HCT116 (cell line): ENCODE measurements at regions not wholly inside any gene's neighbourhood (a gene's known extent, or its start where the extent isn't known, plus 50 kb on each side); places are given as distances from the start of the nearest gene placed in this dataset.

Experiments used
- CEBPB ChIP-seq: IDR thresholded peaks from 2 replicates; pipeline ENCODE4 v1.6.1; 2012; ENCODE audit warnings: low read depth
- POLR2A ChIP-seq: IDR thresholded peaks from 2 replicates; pipeline ENCODE4 v1.7.0; 2011; ENCODE audit warnings: borderline replicate concordance; ENCODE audit not compliant: insufficient read depth, insufficient read length; ENCODE audit errors: extremely low read depth
- POLR2AphosphoS5 ChIP-seq: IDR thresholded peaks from 2 replicates; pipeline ENCODE4 v1.6.1; 2011; ENCODE audit warnings: mild to moderate bottlenecking, low read depth, low read length, moderate library complexity
- SRF ChIP-seq: IDR thresholded peaks from 2 replicates; pipeline ENCODE4 v1.6.1; 2012; ENCODE audit warnings: low read depth
- TF ChIP-seq, protein P1 (sequence below), 3 experiments: fragments of 200-600 bp in 1 of 3; sonication (generic) in 1 of 3; IDR thresholded peaks in 2 of 3; conservative IDR thresholded peaks in 1 of 3; 2 replicates each; pipeline ENCODE4 v1.5.1; 2012 to 2017; ENCODE audit warnings: low read depth in 2 of 3, low read length in 2 of 3, antibody characterized with exemption in 1 of 3, borderline replicate concordance in 1 of 3, control low read depth in 1 of 3, mild to moderate bottlenecking in 1 of 3, mixed read lengths in 1 of 3, mixed run types in 1 of 3, moderate library complexity in 1 of 3; ENCODE audit not compliant: insufficient read depth in 1 of 3

DNA sequence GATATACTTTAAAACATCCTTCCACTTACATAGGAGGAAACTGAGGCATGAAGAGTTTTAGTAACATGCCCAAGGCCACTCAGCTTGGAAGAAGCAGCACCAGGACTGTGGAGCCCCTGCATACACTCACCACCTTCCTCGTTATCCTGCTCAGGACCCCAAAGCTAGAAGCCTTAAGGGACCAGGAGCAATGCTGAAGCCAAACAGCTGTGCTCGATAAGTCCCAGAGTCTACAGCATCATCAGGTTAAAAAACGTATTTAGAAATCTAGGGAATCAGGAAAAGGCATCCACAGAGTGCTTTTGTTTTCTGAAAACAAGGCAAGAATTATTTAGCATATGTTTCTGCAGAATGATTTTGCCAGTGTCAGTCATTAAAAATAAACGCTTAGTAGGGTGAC, 301.7 kb upstream of the ESRRG start:
- no peak for TF ChIP-seq SRF
- TF ChIP-seq, protein P1, sequence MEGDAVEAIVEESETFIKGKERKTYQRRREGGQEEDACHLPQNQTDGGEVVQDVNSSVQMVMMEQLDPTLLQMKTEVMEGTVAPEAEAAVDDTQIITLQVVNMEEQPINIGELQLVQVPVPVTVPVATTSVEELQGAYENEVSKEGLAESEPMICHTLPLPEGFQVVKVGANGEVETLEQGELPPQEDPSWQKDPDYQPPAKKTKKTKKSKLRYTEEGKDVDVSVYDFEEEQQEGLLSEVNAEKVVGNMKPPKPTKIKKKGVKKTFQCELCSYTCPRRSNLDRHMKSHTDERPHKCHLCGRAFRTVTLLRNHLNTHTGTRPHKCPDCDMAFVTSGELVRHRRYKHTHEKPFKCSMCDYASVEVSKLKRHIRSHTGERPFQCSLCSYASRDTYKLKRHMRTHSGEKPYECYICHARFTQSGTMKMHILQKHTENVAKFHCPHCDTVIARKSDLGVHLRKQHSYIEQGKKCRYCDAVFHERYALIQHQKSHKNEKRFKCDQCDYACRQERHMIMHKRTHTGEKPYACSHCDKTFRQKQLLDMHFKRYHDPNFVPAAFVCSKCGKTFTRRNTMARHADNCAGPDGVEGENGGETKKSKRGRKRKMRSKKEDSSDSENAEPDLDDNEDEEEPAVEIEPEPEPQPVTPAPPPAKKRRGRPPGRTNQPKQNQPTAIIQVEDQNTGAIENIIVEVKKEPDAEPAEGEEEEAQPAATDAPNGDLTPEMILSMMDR (IDR thresholded peaks at IDR 0.05 in 2 of 3, conservative IDR thresholded peaks at IDR 0.05 in 1 of 3; ENCODE audit: borderline replicate concordance in 1 of 3, insufficient read depth in 1 of 3, low read depth in 2 of 3, low read length in 2 of 3): no peak
- no peak for TF ChIP-seq POLR2A
- TF ChIP-seq CEBPB: no peak
- TF ChIP-seq POLR2AphosphoS5: no peak
